HCT116 (cell line): ENCODE measurements at regions not wholly inside any gene's neighbourhood (a gene's known extent, or its start where the extent isn't known, plus 50 kb on each side); places are given as distances from the start of the nearest gene placed in this dataset.
"Not testable (repeated sequence)": the region's sequence is repeated elsewhere in the genome, so short reads cannot be mapped to it uniquely, and the experiment has no call there.

ENCODE experiments used
- ATAC-seq: fragments of 200-7000 bp; cut with Tn5 transposase; 2 replicates; pipeline ENCODE4 v1.9.1; 2020; ENCODE audit warnings: mild to moderate bottlenecking, moderate library complexity
- BruUV-seq: library from RNA; stranded (reverse); fragments of 400-500 nt; replicated peaks from 2 replicates; lab custom pipeline; 2021; lab: Mats Ljungman, UMichigan
- CTCF ChIA-PET: fragments of 300-600 bp; sonication (Branson Sonifier 250); formaldehyde crosslinking; loops from one replicate; lab custom pipeline; 2021; ENCODE audit warnings: antibody characterized with exemption; lab: Charles Lee
- POLR2A ChIA-PET: fragments of 300-600, 350-600 bp; sonication (Branson Sonifier 250); formaldehyde crosslinking; loops from one replicate; lab custom pipeline; 2021; ENCODE audit warnings: antibody characterized with exemption; lab: Charles Lee
- RAD21 ChIA-PET, 2 experiments: fragments of 300-600 bp; sonication (Branson Sonifier 250); formaldehyde crosslinking; loops; one replicate each; lab custom pipeline; 2023; ENCODE audit warnings: low total read pairs in 2 of 2; ENCODE audit not compliant: uncharacterized antibody in 2 of 2, unreplicated experiment in 2 of 2, low non-redundant PET in 1 of 2; lab: Charles Lee
- DNase-seq: peaks from one replicate; pipeline ENCODE4 v3.0.0-alpha.2; 2010; ENCODE audit warnings: low read depth, low spot score
- H2AFZ ChIP-seq: fragments of 200-600 bp; shearing (Covaris generic), sonication (generic); 2 replicates; pipeline ENCODE4 v1.6.1; 2017; ENCODE audit warnings: low read depth, mixed run types, mixed read lengths, antibody characterized with exemption, low read length; ENCODE audit not compliant: poor library complexity, severe bottlenecking
- H3K27ac ChIP-seq: 2 replicates; pipeline ENCODE4 v1.5.1; 2012; ENCODE audit warnings: low read depth, low read length
- H3K27me3 ChIP-seq: fragments of 200-600 bp; sonication (generic); 2 replicates; pipeline ENCODE4 v1.6.1; 2016; ENCODE audit warnings: mixed run types, low read length, mixed read lengths; ENCODE audit not compliant: insufficient read depth
- H3K36me3 ChIP-seq, 2 experiments: fragments of 200-500 bp in 1 of 2; fragments of 200-600 bp in 1 of 2; sonication (Bioruptor generic) in 1 of 2; sonication (generic) in 1 of 2; 2 replicates each; pipeline versions ENCODE4 v1.5.1 to v1.6.1; 2014 to 2016; ENCODE audit warnings: low read length in 2 of 2, inconsistent platforms in 1 of 2, mixed read lengths in 1 of 2, mixed run types in 1 of 2; ENCODE audit not compliant: insufficient read depth in 2 of 2, control insufficient read depth in 1 of 2
- H3K4me1 ChIP-seq, 2 experiments: fragments of 200-600 bp in 1 of 2; sonication (generic) in 1 of 2; 2 replicates each; pipeline versions ENCODE4 v1.5.1 to v1.6.1; 2012 to 2017; ENCODE audit warnings: low read length in 2 of 2, inconsistent platforms in 1 of 2, mild to moderate bottlenecking in 1 of 2, mixed read lengths in 1 of 2, mixed run types in 1 of 2, moderate library complexity in 1 of 2; ENCODE audit not compliant: insufficient read depth in 2 of 2, control insufficient read depth in 1 of 2
- H3K4me2 ChIP-seq: fragments of 200-600 bp; sonication (generic); 2 replicates; pipeline ENCODE4 v1.6.1; 2017; ENCODE audit warnings: mixed run types, low read length, mixed read lengths
- H3K4me3 ChIP-seq, 2 experiments: fragments of 200-600 bp in 1 of 2; sonication (generic) in 1 of 2; replicated peaks in 1 of 2; 2 replicates each; pipeline ENCODE4 v1.5.1; 2011 to 2016; ENCODE audit warnings: low read length in 2 of 2, control low read depth in 1 of 2, low read depth in 1 of 2, mild to moderate bottlenecking in 1 of 2, mixed read lengths in 1 of 2, mixed run types in 1 of 2
- H3K79me2 ChIP-seq: fragments of 200-600 bp; sonication (generic); 2 replicates; pipeline ENCODE4 v1.6.1; 2017; ENCODE audit warnings: mild to moderate bottlenecking, mixed run types, low read length, moderate library complexity, mixed read lengths; ENCODE audit not compliant: insufficient read depth
- H3K9ac ChIP-seq: fragments of 200-600 bp; sonication (generic); 2 replicates; pipeline ENCODE4 v1.6.1; 2016; ENCODE audit warnings: low read length, mixed read lengths
- H3K9me2 ChIP-seq: fragments of 200-600 bp; sonication (generic), shearing (Covaris generic); 2 replicates; pipeline ENCODE4 v1.6.1; 2017; ENCODE audit warnings: mixed run types, mild to moderate bottlenecking, moderate library complexity; ENCODE audit not compliant: insufficient read depth
- H3K9me3 ChIP-seq, 2 experiments: fragments of 200-500 bp in 1 of 2; fragments of 200-600 bp in 1 of 2; sonication (Bioruptor generic) in 1 of 2; sonication (generic) in 1 of 2; 2 replicates each; pipeline ENCODE4 v1.6.1; 2014 to 2017; ENCODE audit warnings: low read length in 2 of 2, mixed read lengths in 2 of 2, inconsistent platforms in 1 of 2, low read depth in 1 of 2, mild to moderate bottlenecking in 1 of 2, mixed run types in 1 of 2, moderate library complexity in 1 of 2; ENCODE audit not compliant: control insufficient read depth in 1 of 2, insufficient read depth in 1 of 2
- H4K20me1 ChIP-seq: fragments of 200-600 bp; sonication (generic), shearing (Covaris generic); 2 replicates; pipeline ENCODE4 v1.6.1; 2017; ENCODE audit warnings: mixed run types, mild to moderate bottlenecking, moderate library complexity; ENCODE audit not compliant: insufficient read depth
- ATF3 ChIP-seq: IDR thresholded peaks from 2 replicates; pipeline ENCODE4 v1.6.1; 2012
- CBX3 ChIP-seq: IDR thresholded peaks from 2 replicates; pipeline ENCODE4 v1.6.1; 2012; ENCODE audit warnings: low read depth
- CEBPB ChIP-seq: IDR thresholded peaks from 2 replicates; pipeline ENCODE4 v1.6.1; 2012; ENCODE audit warnings: low read depth
- EGR1 ChIP-seq: IDR thresholded peaks from 2 replicates; pipeline ENCODE4 v1.6.1; 2012; ENCODE audit warnings: low read depth
- ELF1 ChIP-seq: IDR thresholded peaks from 2 replicates; pipeline ENCODE4 v1.6.1; 2012; ENCODE audit warnings: low read depth, borderline replicate concordance
- FOSL1 ChIP-seq: IDR thresholded peaks from 2 replicates; pipeline ENCODE4 v1.6.1; 2012; ENCODE audit warnings: low read depth
- POLR2A ChIP-seq: IDR thresholded peaks from 2 replicates; pipeline ENCODE4 v1.7.0; 2011; ENCODE audit warnings: borderline replicate concordance; ENCODE audit not compliant: insufficient read depth, insufficient read length; ENCODE audit errors: extremely low read depth
- POLR2AphosphoS5 ChIP-seq: IDR thresholded peaks from 2 replicates; pipeline ENCODE4 v1.6.1; 2011; ENCODE audit warnings: mild to moderate bottlenecking, low read depth, low read length, moderate library complexity
- RAD21 ChIP-seq: IDR thresholded peaks from 2 replicates; pipeline ENCODE4 v1.6.1; 2012; ENCODE audit warnings: low read depth, mild to moderate bottlenecking
- SIN3A ChIP-seq: IDR thresholded peaks from 2 replicates; pipeline ENCODE4 v1.6.1; 2012; ENCODE audit warnings: low read depth
- SP1 ChIP-seq: IDR thresholded peaks from 2 replicates; pipeline ENCODE4 v1.6.1; 2012; ENCODE audit warnings: low read depth
- SRF ChIP-seq: IDR thresholded peaks from 2 replicates; pipeline ENCODE4 v1.6.1; 2012; ENCODE audit warnings: low read depth
- TCF7L2 ChIP-seq: IDR thresholded peaks from 2 replicates; pipeline ENCODE4 v1.7.0; 2011; ENCODE audit warnings: borderline replicate concordance, inconsistent platforms; ENCODE audit not compliant: insufficient read depth, insufficient read length; ENCODE audit errors: extremely low read depth
- YY1 ChIP-seq: IDR thresholded peaks from 2 replicates; pipeline ENCODE4 v1.6.1; 2011; ENCODE audit warnings: low read length, low read depth, moderate library complexity, mild to moderate bottlenecking; ENCODE audit not compliant: insufficient replicate concordance; ENCODE audit errors: extremely low read depth
- ZFX ChIP-seq: fragments of 450-650 bp; IDR thresholded peaks from 2 replicates; pipeline ENCODE4 v1.6.1; 2017
- intact Hi-C: fragments of 100-400 bp; cut with micrococcal nuclease; formaldehyde crosslinking; loops from 2 replicates; pipeline ENCODE4 v1.10.0; 2022
- TF ChIP-seq, protein P1 (sequence below): IDR thresholded peaks from 2 replicates; pipeline ENCODE4 v1.6.1; 2011; ENCODE audit warnings: mild to moderate bottlenecking, low read length, moderate library complexity; ENCODE audit not compliant: insufficient replicate concordance; ENCODE audit errors: extremely low read depth
- TF ChIP-seq, protein P2 (sequence below): IDR thresholded peaks from 2 replicates; pipeline ENCODE4 v1.6.1; 2012

GRCh38 chr12:34606749-34607519 is 584.6 kb downstream of the ALG10 start (continued):
- TF ChIP-seq, protein P1, sequence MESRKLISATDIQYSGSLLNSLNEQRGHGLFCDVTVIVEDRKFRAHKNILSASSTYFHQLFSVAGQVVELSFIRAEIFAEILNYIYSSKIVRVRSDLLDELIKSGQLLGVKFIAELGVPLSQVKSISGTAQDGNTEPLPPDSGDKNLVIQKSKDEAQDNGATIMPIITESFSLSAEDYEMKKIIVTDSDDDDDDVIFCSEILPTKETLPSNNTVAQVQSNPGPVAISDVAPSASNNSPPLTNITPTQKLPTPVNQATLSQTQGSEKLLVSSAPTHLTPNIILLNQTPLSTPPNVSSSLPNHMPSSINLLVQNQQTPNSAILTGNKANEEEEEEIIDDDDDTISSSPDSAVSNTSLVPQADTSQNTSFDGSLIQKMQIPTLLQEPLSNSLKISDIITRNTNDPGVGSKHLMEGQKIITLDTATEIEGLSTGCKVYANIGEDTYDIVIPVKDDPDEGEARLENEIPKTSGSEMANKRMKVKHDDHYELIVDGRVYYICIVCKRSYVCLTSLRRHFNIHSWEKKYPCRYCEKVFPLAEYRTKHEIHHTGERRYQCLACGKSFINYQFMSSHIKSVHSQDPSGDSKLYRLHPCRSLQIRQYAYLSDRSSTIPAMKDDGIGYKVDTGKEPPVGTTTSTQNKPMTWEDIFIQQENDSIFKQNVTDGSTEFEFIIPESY = no peak
- TF ChIP-seq ATF3 (no peak), SIN3A (no peak), FOSL1 (no peak), SRF (no peak), TCF7L2 (no peak), CBX3 (no peak), ELF1 (no peak), POLR2A (no peak), SP1 (no peak)

GRCh38 chr12:34607520-34608195 is 585.4 kb downstream of the ALG10 start:
- ChIA-PET RAD21 (no interaction called here), CTCF (no interaction called here), POLR2A (no interaction called here)
- BruUV-seq = no TSS peak
- Histone ChIP-seq H3K79me2 (no peaks in the 10 kb centered on the region), H3K27me3 (no peaks in the 10 kb centered on the region), H3K9me3 (peaks cover 0 to 3% of the 10 kb centered on the region in 2 experiments; a peak in 2 of 4 replicates), H2AFZ (no peak overlapping the region), H3K4me1 (no peaks in the 10 kb centered on the region), H3K4me3 (no peak overlapping the region), H3K9ac (no peak overlapping the region), H3K36me3 (no peaks in the 10 kb centered on the region), H3K4me2 (no peak overlapping the region), H4K20me1 (no peaks in the 10 kb centered on the region), H3K9me2 (no peaks in the 10 kb centered on the region), H3K27ac (no peak overlapping the region)
- intact Hi-C loops = no loop called here
- no peak for DNase-seq
- ATAC-seq = no peak
- TF ChIP-seq SRF = no peak
- no peak for TF ChIP-seq RAD21
- TF ChIP-seq YY1 = no peak
- no peak for TF ChIP-seq POLR2A
- no peak for TF ChIP-seq POLR2AphosphoS5
- TF ChIP-seq FOSL1 = no peak
- TF ChIP-seq EGR1 = no peak
- no peak for TF ChIP-seq CEBPB
- TF ChIP-seq, protein P2, sequence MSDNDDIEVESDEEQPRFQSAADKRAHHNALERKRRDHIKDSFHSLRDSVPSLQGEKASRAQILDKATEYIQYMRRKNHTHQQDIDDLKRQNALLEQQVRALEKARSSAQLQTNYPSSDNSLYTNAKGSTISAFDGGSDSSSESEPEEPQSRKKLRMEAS = no peak
- no peak for TF ChIP-seq ZFX

- H3K27ac ChIP-seq, RAD21 ChIA-PET, H3K4me2 ChIP-seq, intact Hi-C loops, POLR2A ChIA-PET, H3K4me3 ChIP-seq, H4K20me1 ChIP-seq, BruUV-seq, H3K36me3 ChIP-seq, H3K4me1 ChIP-seq, ATAC-seq, H2AFZ ChIP-seq, H3K9ac ChIP-seq, DNase-seq, H3K9me2 ChIP-seq, H3K79me2 ChIP-seq, H3K27me3 ChIP-seq, CTCF ChIA-PET: not testable (repeated sequence)
- H3K9me3 ChIP-seq = peaks cover 15 to 16% of the 10 kb centered on the region in 2 experiments; a peak in 2 of 4 replicates
Measured at GRCh38 chr12:34613988-34614387, 591.7 kb downstream of the ALG10 start.
